HFFc6 (cell line): ENCODE measurements at regions not wholly inside any gene's neighbourhood (a gene's known extent, or its start where the extent isn't known, plus 50 kb on each side); places are given as distances from the start of the nearest gene placed in this dataset.
A peak's percentile ranks its signal among the peaks of the same experiment; 100 is the strongest.

Source experiments
- DNase-seq: peaks from one replicate; pipeline ENCODE4 v3.0.0-alpha.2; 2018
- H3K27ac Mint-ChIP-seq: 2 replicates; pipeline ENCODE4 v1.8.0; 2020; ENCODE audit warnings: mild to moderate bottlenecking, mixed read lengths
- H3K27me3 Mint-ChIP-seq: 2 replicates; pipeline ENCODE4 v1.8.0; 2021; ENCODE audit warnings: mild to moderate bottlenecking, moderate library complexity, mixed read lengths; ENCODE audit not compliant: insufficient read depth
- H3K36me3 Mint-ChIP-seq: 2 replicates; pipeline ENCODE4 v1.8.0; 2021; ENCODE audit warnings: low read depth, mixed read lengths
- H3K4me1 Mint-ChIP-seq: 2 replicates; pipeline ENCODE4 v1.8.0; 2020; ENCODE audit warnings: low read depth, mixed read lengths
- H3K4me3 Mint-ChIP-seq: 2 replicates; pipeline ENCODE4 v1.8.0; 2020; ENCODE audit warnings: mild to moderate bottlenecking, moderate library complexity, mixed read lengths
- H3K9me3 Mint-ChIP-seq: 2 replicates; pipeline ENCODE4 v1.8.0; 2020; ENCODE audit warnings: mild to moderate bottlenecking, mixed read lengths
- CTCF ChIP-seq: fragments of 200-600 bp; sonication (generic); IDR thresholded peaks from 2 replicates; pipeline ENCODE4 v1.5.0; 2021; ENCODE audit warnings: antibody characterized with exemption, mild to moderate bottlenecking

- no peak for DNase-seq
- Mint-ChIP-seq H3K36me3 (peaks cover 7% of the 10 kb centered on the region; the same call in 1 of the 2 replicates), H3K27me3 (peaks cover 1% of the 10 kb centered on the region; the same call in 1 of the 2 replicates), H3K9me3 (no peaks in the 10 kb centered on the region), H3K27ac (no peak overlapping the region), H3K4me3 (no peak overlapping the region), H3K4me1 (peaks cover 52% of the 10 kb centered on the region)
- no peak for TF ChIP-seq CTCF
Measured at GRCh38 chr1:172887162-172887561, 163.6 kb downstream of the TNFSF18 start.

GRCh38 chr1:172893146-172893841 lies 157.4 kb downstream of the TNFSF18 start:
- H3K4me1 Mint-ChIP-seq = peaks cover 69% of the 10 kb centered on the region
- H3K27ac Mint-ChIP-seq = peak overlapping the region; percentile 6; the same call in 1 of the 2 replicates

GRCh38 chr1:172894349-172895049 lies 156.2 kb downstream of the TNFSF18 start:
- Mint-ChIP-seq H3K4me3 (peak overlapping the region; percentile 52; the same call in 1 of the 2 replicates), H3K27me3 (no peaks in the 10 kb centered on the region), H3K36me3 (0 out of 2 replicates have a peak, but pooled peaks cover 2% of the 10 kb centered on the region), H3K4me1 (peaks cover 81% of the 10 kb centered on the region), H3K9me3 (no peaks in the 10 kb centered on the region), H3K27ac (peak overlapping the region; percentile 40)
- no peak for DNase-seq
- no peak for TF ChIP-seq CTCF

More at GRCh38 chr1:172893146-172893841, 157.4 kb downstream of the TNFSF18 start:
- no peak for DNase-seq
- peaks cover 1% of the 10 kb centered on the region; the same call in 1 of the 2 replicates for H3K27me3 Mint-ChIP-seq
- TF ChIP-seq CTCF = no peak
- no peak overlapping the region for H3K4me3 Mint-ChIP-seq
- peaks cover 7% of the 10 kb centered on the region; the same call in 1 of the 2 replicates for H3K36me3 Mint-ChIP-seq
- H3K9me3 Mint-ChIP-seq = no peaks in the 10 kb centered on the region

DNA sequence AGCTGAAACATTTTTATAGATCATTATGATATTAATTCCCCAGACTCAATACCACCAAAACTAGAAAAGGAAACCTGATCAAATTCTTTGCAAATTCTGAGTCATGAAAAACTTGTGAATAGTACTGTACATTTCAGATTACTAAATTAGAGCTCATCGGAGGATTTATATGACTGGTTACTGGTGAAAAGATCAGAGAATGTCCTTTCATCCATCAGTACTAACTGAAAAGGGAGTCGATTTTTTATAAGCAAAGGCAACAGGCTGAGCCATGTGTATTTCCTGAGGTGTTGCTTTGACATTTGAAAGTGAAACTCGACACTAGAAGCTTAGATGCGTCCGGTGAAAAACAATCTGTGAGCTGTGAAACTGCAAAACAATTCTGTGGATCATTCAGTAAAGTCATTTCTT lies 155.7 kb downstream of the TNFSF18 start:
- H3K4me1 Mint-ChIP-seq = peaks cover 86% of the 10 kb centered on the region
- no peaks in the 10 kb centered on the region for H3K36me3 Mint-ChIP-seq
- peak overlapping the region; percentile 52 for H3K4me3 Mint-ChIP-seq
- H3K9me3 Mint-ChIP-seq = no peaks in the 10 kb centered on the region
- H3K27me3 Mint-ChIP-seq = no peaks in the 10 kb centered on the region
- no peak for TF ChIP-seq CTCF
- peak overlapping the region; percentile 40 for H3K27ac Mint-ChIP-seq
- no peak for DNase-seq

DNA sequence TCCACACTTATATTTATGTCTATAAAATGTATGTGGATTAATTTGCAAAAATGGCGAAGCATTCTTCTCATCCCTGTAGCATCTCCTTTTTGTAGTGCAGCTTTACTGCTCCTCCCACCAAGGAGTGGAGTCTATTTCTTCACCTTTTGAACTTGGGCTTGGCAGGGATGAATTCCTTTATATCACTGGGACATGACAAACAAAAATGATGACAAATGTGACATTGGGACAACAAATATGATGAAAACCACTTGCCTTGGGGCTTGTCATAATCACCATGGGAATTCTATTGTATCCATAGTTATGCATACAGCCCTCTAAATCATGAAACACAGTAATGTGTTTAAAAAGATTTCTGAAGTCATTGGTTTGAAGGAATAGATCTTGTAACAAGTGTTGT lies 155.0 kb downstream of the TNFSF18 start:
- Mint-ChIP-seq H3K4me3 (peak overlapping the region; percentile 16), H3K9me3 (no peaks in the 10 kb centered on the region), H3K27ac (peak overlapping the region; percentile 8; the same call in 1 of the 2 replicates), H3K36me3 (peaks cover 6% of the 10 kb centered on the region), H3K27me3 (no peaks in the 10 kb centered on the region), H3K4me1 (peaks cover 93% of the 10 kb centered on the region)
- DNase-seq = no peak
- no peak for TF ChIP-seq CTCF
